Pancreas (tissue), 10 donors: ENCODE measurements at regions not wholly inside any gene's neighbourhood (a gene's known extent, or its start where the extent isn't known, plus 50 kb on each side); places are given as distances from the start of the nearest gene placed in this dataset.

Experiments used
- ATAC-seq, 4 donors: fragments of 200-7000 bp; cut with Tn5 transposase; one replicate each; pipeline versions ENCODE4 v1.8.0 to v1.9.1; 2020; ENCODE audit warnings: mild to moderate bottlenecking in 4 of 4, moderate library complexity in 4 of 4
- DNase-seq, 6 donors: peaks; one replicate each; pipeline ENCODE4 v3.0.0-alpha.2; 2020
- FAIRE-seq: peaks from 2 replicates; lab custom pipeline; 2012; peaks lifted over from hg19 to GRCh38; lab: Jason Lieb, UNC
- H3K27ac ChIP-seq, 4 donors: fragments of 200-600 bp; sonication (generic); 1 replicate in 3 of 4; 2 replicates in 1 of 4; pipeline versions ENCODE4 v1.5.0 to v1.8.0; 2020
- H3K27me3 ChIP-seq, 4 donors: fragments of 200-600 bp; one replicate each; pipeline ENCODE4 v1.8.0; 2021
- H3K36me3 ChIP-seq, 3 donors: fragments of 200-600 bp; sonication (generic) in 1 of 3; one replicate each; pipeline versions ENCODE4 v1.5.0 to v1.8.0; 2020 to 2021
- H3K4me1 ChIP-seq, 3 donors: fragments of 200-600 bp; one replicate each; pipeline ENCODE4 v1.8.0; 2021
- H3K4me3 ChIP-seq, 4 donors: fragments of 200-600 bp; sonication (generic) in 2 of 4; one replicate each; pipeline versions ENCODE4 v1.5.0 to v1.8.0; 2020 to 2021
- H3K9me3 ChIP-seq, 4 donors: fragments of 200-600 bp; one replicate each; pipeline ENCODE4 v1.8.0; 2021
- WGBS, 2 donors: extraction: QIAGEN DNeasy Blood & Tissue Kit; methylation state at CpG; one replicate each; pipeline ENCODE4 v1.1.7; 2013; 5-methylcytosine and 5-hydroxymethylcytosine counted together
- intact Hi-C, 3 donors: fragments of 100-400 bp; cut with DNase I; formaldehyde crosslinking; loops; one replicate each; pipeline versions ENCODE4 v1.11.1 to v1.14.2; 2022
- TF ChIP-seq, protein P1 (sequence below), 4 donors: fragments of 200-600 bp; sonication (generic) in 3 of 4; IDR thresholded peaks; one replicate each; pipeline versions ENCODE4 v1.5.0 to v1.8.0; 2021; ENCODE audit warnings: antibody characterized with exemption in 4 of 4
- donor health status: healthy with polysubstance abuse.
- donor health status: DM: no; HTN: no; CAD: no; lungs with moderate emphysema.
- donor health status: DM: no; HTN: no; CAD: no.
- donor health status: control.
- donor health status: control.
- donor health status: Bipolar disorder and iron deficiency.
- donor health status: DM: yes; HTN: yes; CAD: no.
- donor health status: DM: no; HTN: no; CAD: no.
- donor health status: DM: no; HTN: no; CAD: no.
- donor health status: DM: yes; HTN: yes; CAD: no.

DNA sequence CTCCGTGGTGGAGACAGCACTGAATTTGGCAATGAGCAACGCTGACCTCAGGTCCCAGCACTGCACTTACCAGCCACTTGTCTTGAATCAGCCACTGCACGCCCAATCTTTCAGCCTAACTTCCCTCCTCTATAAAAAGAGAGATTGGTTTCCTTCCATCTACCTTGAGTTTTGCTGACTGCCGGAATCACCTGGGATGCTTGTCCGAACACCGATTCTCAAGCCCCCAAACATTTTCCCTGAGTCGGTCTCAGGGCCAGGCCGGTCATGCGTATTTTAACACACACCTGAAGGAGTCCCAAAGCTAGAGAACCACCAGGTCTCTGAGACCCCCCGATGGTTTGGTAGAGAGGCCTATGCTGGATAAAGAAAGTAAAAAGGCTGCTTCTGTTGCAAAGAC, 131.5 kb downstream of the SPATA19 start:
- no peaks in the 10 kb centered on the region for H3K36me3 ChIP-seq
- ATAC-seq (no peak), DNase-seq (no peak), FAIRE-seq (no peak)
- H3K4me3 ChIP-seq: no peak overlapping the region
- H3K9me3 ChIP-seq: no peaks in the 10 kb centered on the region
- WGBS, 2 donors: 71 to 78% methylated on average over 10 of the region's 10 CpGs
- TF ChIP-seq, protein P1, sequence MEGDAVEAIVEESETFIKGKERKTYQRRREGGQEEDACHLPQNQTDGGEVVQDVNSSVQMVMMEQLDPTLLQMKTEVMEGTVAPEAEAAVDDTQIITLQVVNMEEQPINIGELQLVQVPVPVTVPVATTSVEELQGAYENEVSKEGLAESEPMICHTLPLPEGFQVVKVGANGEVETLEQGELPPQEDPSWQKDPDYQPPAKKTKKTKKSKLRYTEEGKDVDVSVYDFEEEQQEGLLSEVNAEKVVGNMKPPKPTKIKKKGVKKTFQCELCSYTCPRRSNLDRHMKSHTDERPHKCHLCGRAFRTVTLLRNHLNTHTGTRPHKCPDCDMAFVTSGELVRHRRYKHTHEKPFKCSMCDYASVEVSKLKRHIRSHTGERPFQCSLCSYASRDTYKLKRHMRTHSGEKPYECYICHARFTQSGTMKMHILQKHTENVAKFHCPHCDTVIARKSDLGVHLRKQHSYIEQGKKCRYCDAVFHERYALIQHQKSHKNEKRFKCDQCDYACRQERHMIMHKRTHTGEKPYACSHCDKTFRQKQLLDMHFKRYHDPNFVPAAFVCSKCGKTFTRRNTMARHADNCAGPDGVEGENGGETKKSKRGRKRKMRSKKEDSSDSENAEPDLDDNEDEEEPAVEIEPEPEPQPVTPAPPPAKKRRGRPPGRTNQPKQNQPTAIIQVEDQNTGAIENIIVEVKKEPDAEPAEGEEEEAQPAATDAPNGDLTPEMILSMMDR (IDR thresholded peaks at IDR 0.05): no peak
- H3K27me3 ChIP-seq: no peaks in the 10 kb centered on the region
- H3K27ac ChIP-seq: no peak overlapping the region
- H3K4me1 ChIP-seq: no peaks in the 10 kb centered on the region
- intact Hi-C loops: no loop called here

DNA sequence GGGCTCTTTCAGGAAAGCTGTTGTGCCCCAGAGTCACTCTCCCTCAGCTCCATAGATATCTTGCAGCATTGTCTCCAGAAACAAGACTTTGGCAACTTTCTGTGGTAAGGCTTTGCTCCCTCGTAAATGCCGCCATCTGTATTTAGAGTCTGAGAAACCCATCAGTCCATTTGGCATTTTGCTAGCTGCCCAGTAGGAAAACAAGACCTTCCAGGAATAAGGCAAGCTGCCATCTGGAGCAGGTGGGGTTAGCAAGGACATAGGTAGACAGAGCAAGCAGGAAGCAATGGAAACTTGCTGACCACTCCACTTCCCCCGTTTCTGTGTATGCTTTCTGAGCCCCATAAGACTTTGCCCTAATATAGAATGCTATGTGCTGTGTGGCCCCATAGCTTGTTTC, 131.9 kb downstream of the SPATA19 start:
- ATAC-seq: no peak
- Histone ChIP-seq H3K4me3 (no peak overlapping the region), H3K4me1 (no peaks in the 10 kb centered on the region), H3K36me3 (no peaks in the 10 kb centered on the region), H3K9me3 (no peaks in the 10 kb centered on the region), H3K27me3 (no peaks in the 10 kb centered on the region), H3K27ac (no peak overlapping the region)
- intact Hi-C loops: no loop called here
- WGBS, 2 donors: 75 to 86% methylated on average over 3 of the region's 3 CpGs
- FAIRE-seq: no peak
- TF ChIP-seq, protein P1 (IDR thresholded peaks at IDR 0.05): no peak
- DNase-seq: no peak

DNA sequence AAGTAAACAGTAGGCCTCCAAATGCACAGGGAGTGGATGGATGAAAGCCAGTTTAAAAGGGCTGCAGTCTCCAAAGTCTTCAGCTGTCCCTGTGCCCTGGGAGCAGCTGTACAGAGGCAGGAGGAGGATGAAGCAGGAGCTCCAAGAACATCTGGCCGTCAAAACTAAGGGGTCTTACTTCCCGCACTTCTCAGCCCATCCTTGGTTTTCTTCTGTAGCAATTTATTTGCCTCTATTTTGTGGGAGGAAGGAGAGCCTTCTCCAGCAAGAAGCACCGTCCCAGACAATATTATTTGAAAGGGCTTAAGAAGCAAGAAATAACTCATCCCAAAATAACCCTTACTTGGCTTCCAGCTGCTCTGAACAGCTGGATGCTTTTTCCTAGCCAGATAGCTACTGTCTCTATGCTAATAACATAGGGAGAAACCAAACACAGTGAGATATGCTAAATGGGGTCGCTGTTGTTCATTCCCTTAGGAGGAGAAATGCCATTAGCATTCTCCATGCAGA, 133.2 kb downstream of the SPATA19 start:
- Histone ChIP-seq H3K4me1 (no peaks in the 10 kb centered on the region), H3K9me3 (no peaks in the 10 kb centered on the region), H3K27me3 (no peaks in the 10 kb centered on the region), H3K4me3 (no peak overlapping the region), H3K27ac (no peak overlapping the region), H3K36me3 (no peaks in the 10 kb centered on the region)
- intact Hi-C loops: no loop called here
- WGBS, 2 donors: 13 to 16% methylated on average over 4 of the region's 4 CpGs
- FAIRE-seq (no peak), ATAC-seq (no peak), DNase-seq (no peak)
- TF ChIP-seq, protein P1 (IDR thresholded peaks at IDR 0.05): no peak

DNA sequence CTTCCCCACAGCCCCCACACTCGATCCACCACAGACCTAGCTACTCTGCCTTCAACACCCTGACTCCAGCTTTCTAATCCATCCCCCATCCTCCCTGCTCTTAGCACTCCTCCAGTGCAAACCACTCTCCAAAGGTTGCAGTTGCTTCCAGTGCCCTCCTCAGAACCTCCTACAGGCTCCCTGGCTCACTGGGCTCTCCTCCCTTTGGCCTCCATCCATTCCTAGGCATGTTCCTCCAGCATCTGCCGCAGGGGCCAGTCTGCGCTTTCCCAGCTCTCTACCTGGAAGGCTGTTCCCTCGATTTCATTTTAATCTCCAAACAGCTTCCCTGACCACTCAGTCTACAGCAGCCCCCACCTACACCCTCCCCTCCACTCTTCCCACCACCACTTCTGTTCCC, 133.8 kb downstream of the SPATA19 start:
- intact Hi-C loops: no loop called here
- Histone ChIP-seq H3K27me3 (no peaks in the 10 kb centered on the region), H3K9me3 (no peaks in the 10 kb centered on the region), H3K36me3 (no peaks in the 10 kb centered on the region), H3K27ac (no peak overlapping the region), H3K4me1 (no peaks in the 10 kb centered on the region), H3K4me3 (no peak overlapping the region)
- DNase-seq (no peak), ATAC-seq (no peak), FAIRE-seq (no peak)
- WGBS, 2 donors: 28 to 35% methylated on average over 4 of the region's 4 CpGs
- TF ChIP-seq, protein P1 (IDR thresholded peaks at IDR 0.05): no peak

DNA sequence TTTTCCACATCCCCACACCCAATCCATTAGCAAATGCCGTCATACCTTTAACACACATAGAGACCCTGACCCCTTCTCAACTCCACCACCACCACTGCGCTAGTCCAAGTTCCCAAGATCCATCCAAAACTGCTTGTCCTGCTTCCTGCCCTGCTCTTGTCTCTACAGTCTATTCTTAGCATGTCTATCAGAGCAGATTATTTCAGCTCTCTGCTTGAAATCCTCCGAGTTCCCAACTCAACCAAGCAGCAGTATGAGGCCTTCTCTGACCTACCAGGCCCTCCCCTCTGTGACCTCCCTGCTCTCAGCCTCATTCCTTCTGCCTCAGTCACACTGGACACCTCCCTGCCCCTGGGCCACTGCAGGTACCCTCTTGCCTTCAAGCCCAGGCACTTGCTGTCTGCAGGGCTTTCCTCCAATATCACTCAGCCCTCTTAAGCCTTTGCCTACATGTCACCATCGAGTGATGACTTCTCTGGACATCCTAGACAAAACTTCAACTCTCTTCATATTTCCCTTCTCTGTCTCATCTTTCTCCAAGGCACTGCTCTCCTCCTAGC, 134.6 kb downstream of the SPATA19 start:
- Histone ChIP-seq H3K9me3 (no peaks in the 10 kb centered on the region), H3K4me1 (no peaks in the 10 kb centered on the region), H3K27me3 (no peaks in the 10 kb centered on the region), H3K4me3 (no peak overlapping the region), H3K27ac (no peak overlapping the region), H3K36me3 (no peaks in the 10 kb centered on the region)
- TF ChIP-seq, protein P1 (IDR thresholded peaks at IDR 0.05): no peak
- 50 to 57% methylated on average over 4 of the region's 4 CpGs for WGBS, 2 donors
- intact Hi-C loops: no loop called here
- ATAC-seq (no peak), DNase-seq (no peak), FAIRE-seq (no peak)
